ENCODE measurements at regions not wholly inside any gene's neighbourhood (a gene's known extent, or its start where the extent isn't known, plus 50 kb on each side); places are given as distances from the start of the nearest gene placed in this dataset.
"Not testable (repeated sequence)": the region's sequence is repeated elsewhere in the genome, so short reads cannot be mapped to it uniquely, and the experiment has no call there.

- no peak overlapping the region for H3K27ac ChIP-seq
- DNase-seq: no peak
- H3K9me3 ChIP-seq (ENCODE audit: severe bottlenecking): peaks cover 5% of the 10 kb centered on the region
- H3K4me3 ChIP-seq (ENCODE audit: low read depth, low read length): no peak overlapping the region
- H3K27me3 ChIP-seq (ENCODE audit: insufficient read depth, low read depth, severe bottlenecking): peaks cover 75% of the 10 kb centered on the region
- no peaks in the 10 kb centered on the region for H3K36me3 ChIP-seq
- no peak for TF ChIP-seq CTCF (IDR thresholded peaks at IDR 0.05; ENCODE audit: low read depth, low read length)
Measured at GRCh38 chr21:28393279-28393678, 599.4 kb downstream of the LTN1 start.

GRCh38 chr21:28391938-28392849, 600.5 kb downstream of the LTN1 start:
- Histone ChIP-seq H3K4me3 (ENCODE audit: low read depth, low read length) (no peak overlapping the region), H3K27me3 (ENCODE audit: insufficient read depth, low read depth, severe bottlenecking) (peaks cover 74% of the 10 kb centered on the region), H3K27ac (no peak overlapping the region), H3K36me3 (no peaks in the 10 kb centered on the region), H3K9me3 (ENCODE audit: severe bottlenecking) (peaks cover 5% of the 10 kb centered on the region)
- DNase-seq: no peak
- TF ChIP-seq CTCF (IDR thresholded peaks at IDR 0.05; ENCODE audit: low read depth, low read length): no peak

GRCh38 chr21:28387220-28387619, 605.5 kb downstream of the LTN1 start:
- Histone ChIP-seq H3K36me3 (no peaks in the 10 kb centered on the region), H3K9me3 (ENCODE audit: severe bottlenecking) (no peaks in the 10 kb centered on the region), H3K27ac (no peak overlapping the region), H3K4me3 (ENCODE audit: low read depth, low read length) (no peak overlapping the region), H3K27me3 (ENCODE audit: insufficient read depth, low read depth, severe bottlenecking) (peaks cover 37% of the 10 kb centered on the region)
- no peak for TF ChIP-seq CTCF (IDR thresholded peaks at IDR 0.05; ENCODE audit: low read depth, low read length)
- DNase-seq: no peak

- TF ChIP-seq CTCF (IDR thresholded peaks at IDR 0.05; ENCODE audit: low read depth, low read length): no peak
- Histone ChIP-seq H3K27me3 (ENCODE audit: insufficient read depth, low read depth, severe bottlenecking) (peaks cover 29% of the 10 kb centered on the region), H3K9me3 (ENCODE audit: severe bottlenecking) (no peaks in the 10 kb centered on the region), H3K27ac (no peak overlapping the region), H3K4me3 (ENCODE audit: low read depth, low read length) (no peak overlapping the region), H3K36me3 (no peaks in the 10 kb centered on the region)
- DNase-seq: no peak
Measured at GRCh38 chr21:28385845-28386244, 606.8 kb downstream of the LTN1 start.

GRCh38 chr21:28381000-28381745, 611.5 kb downstream of the LTN1 start:
- H3K4me3 ChIP-seq (ENCODE audit: low read depth, low read length); H3K27ac ChIP-seq; H3K36me3 ChIP-seq; H3K9me3 ChIP-seq (ENCODE audit: severe bottlenecking); DNase-seq: not testable (repeated sequence)
- H3K27me3 ChIP-seq (ENCODE audit: insufficient read depth, low read depth, severe bottlenecking): peaks cover 37% of the 10 kb centered on the region

- no peak overlapping the region for H3K27ac ChIP-seq
- no peaks in the 10 kb centered on the region for H3K9me3 ChIP-seq (ENCODE audit: severe bottlenecking)
- H3K36me3 ChIP-seq: no peaks in the 10 kb centered on the region
- no peak for TF ChIP-seq CTCF (IDR thresholded peaks at IDR 0.05; ENCODE audit: low read depth, low read length)
- no peak overlapping the region for H3K4me3 ChIP-seq (ENCODE audit: low read depth, low read length)
- peaks cover 46% of the 10 kb centered on the region for H3K27me3 ChIP-seq (ENCODE audit: insufficient read depth, low read depth, severe bottlenecking)
- DNase-seq: no peak
Measured at GRCh38 chr21:28380241-28380640, 612.4 kb downstream of the LTN1 start.
